Endothelial cell of umbilical vein (primary cell): ENCODE measurements at regions not wholly inside any gene's neighbourhood (a gene's known extent, or its start where the extent isn't known, plus 50 kb on each side); places are given as distances from the start of the nearest gene placed in this dataset.

Experiments
- BruUV-seq: library from RNA; stranded (reverse); fragments of 400-500 nt; replicated peaks from 2 replicates; lab custom pipeline; 2021; lab: Mats Ljungman, UMichigan
- CTCF ChIA-PET: fragments of 300-600, 350-600 bp; sonication (Branson Sonifier 250); formaldehyde crosslinking; loops from one replicate; lab custom pipeline; 2021; ENCODE audit warnings: antibody characterized with exemption, inconsistent platforms; lab: Charles Lee
- POLR2A ChIA-PET: fragments of 300-600, 350-600 bp; sonication (Branson Sonifier 250); formaldehyde crosslinking; loops from one replicate; lab custom pipeline; 2021; ENCODE audit warnings: antibody characterized with exemption, inconsistent platforms; lab: Charles Lee
- DNase-seq: peaks from one replicate; pipeline ENCODE4 v3.0.0-alpha.2; 2011; ENCODE audit warnings: low read depth, low spot score
- FAIRE-seq: peaks from 2 replicates; lab custom pipeline; 2011; peaks lifted over from hg19 to GRCh38; lab: Jason Lieb, UNC
- H2AFZ ChIP-seq: 2 replicates; pipeline ENCODE4 v1.6.0; 2012; ENCODE audit warnings: low read depth, low read length, control low read depth, inconsistent platforms
- H3K27ac ChIP-seq: 2 replicates; pipeline ENCODE4 v1.5.1; 2011; ENCODE audit warnings: low read depth, mild to moderate bottlenecking, control low read depth, low read length, moderate library complexity; ENCODE audit not compliant: insufficient read depth
- H3K27me3 ChIP-seq, 2 experiments: 2 replicates each; pipeline versions ENCODE4 v1.6.0 to v1.6.1; 2011; ENCODE audit warnings: low read length in 2 of 2, mixed read lengths in 1 of 2; ENCODE audit not compliant: control insufficient read depth in 2 of 2, insufficient read depth in 2 of 2
- H3K36me3 ChIP-seq, 2 experiments: 2 replicates in 1 of 2; 3 replicates in 1 of 2; pipeline ENCODE4 v1.5.1; 2011; ENCODE audit warnings: low read length in 2 of 2, mild to moderate bottlenecking in 1 of 2, moderate library complexity in 1 of 2; ENCODE audit not compliant: control insufficient read depth in 2 of 2, insufficient read depth in 2 of 2; ENCODE audit errors: extremely low read depth in 1 of 2
- H3K4me1 ChIP-seq: 3 replicates; pipeline ENCODE4 v1.5.1; 2011; ENCODE audit warnings: mild to moderate bottlenecking, low read length; ENCODE audit not compliant: control insufficient read depth, insufficient read depth; ENCODE audit errors: extremely low read depth
- H3K4me2 ChIP-seq: 2 replicates; pipeline ENCODE4 v1.6.1; 2011; ENCODE audit warnings: low read length, control low read depth, mixed read lengths; ENCODE audit not compliant: insufficient read depth
- H3K4me3 ChIP-seq, 3 experiments: fragments of 200-600 bp in 1 of 3; sonication (generic), shearing (Covaris generic) in 1 of 3; replicated peaks in 1 of 3; 2 replicates each; pipeline ENCODE4 v1.5.1; 2011 to 2016; ENCODE audit warnings: control low read depth in 3 of 3, low read length in 3 of 3, mild to moderate bottlenecking in 2 of 3, inconsistent platforms in 1 of 3, low read depth in 1 of 3, moderate library complexity in 1 of 3; ENCODE audit not compliant: insufficient read depth in 1 of 3
- H3K79me2 ChIP-seq: 2 replicates; pipeline ENCODE4 v1.6.0; 2012; ENCODE audit warnings: low read length, inconsistent platforms; ENCODE audit not compliant: control insufficient read depth, insufficient read depth
- H3K9ac ChIP-seq: replicated peaks from 2 replicates; pipeline ENCODE3; 2011; ENCODE audit warnings: low read length, control low read depth; ENCODE audit not compliant: insufficient read depth; ENCODE audit errors: extremely low read depth
- H3K9me1 ChIP-seq: replicated peaks from 3 replicates; pipeline ENCODE4 v1.6.0; 2011; ENCODE audit warnings: mild to moderate bottlenecking, low read length; ENCODE audit not compliant: control insufficient read depth, insufficient read depth; ENCODE audit errors: extremely low read depth
- H3K9me3 ChIP-seq: replicated peaks from 2 replicates; pipeline ENCODE4 v1.5.1; 2012; ENCODE audit warnings: low read length, inconsistent platforms; ENCODE audit not compliant: control insufficient read depth, insufficient read depth
- H4K20me1 ChIP-seq: replicated peaks from 2 replicates; pipeline ENCODE3; 2011; ENCODE audit warnings: mild to moderate bottlenecking, low read length; ENCODE audit not compliant: control insufficient read depth, insufficient read depth; ENCODE audit errors: extremely low read depth
- CTCF ChIP-seq, 2 donors: IDR thresholded peaks; 1 replicate in 1 of 2; 2 replicates in 1 of 2; pipeline ENCODE4 v1.5.1; 2011; ENCODE audit warnings: low read length in 2 of 2, mild to moderate bottlenecking in 2 of 2, moderate library complexity in 2 of 2, control low read depth in 1 of 2, inconsistent platforms in 1 of 2, low read depth in 1 of 2; ENCODE audit not compliant: insufficient read depth in 1 of 2; ENCODE audit errors: extremely low read depth in 1 of 2
- EZH2 ChIP-seq: IDR thresholded peaks from 2 replicates; pipeline ENCODE4 v1.6.1; 2012; ENCODE audit warnings: borderline replicate concordance, low read depth, mild to moderate bottlenecking, moderate library complexity, low read length, inconsistent platforms; ENCODE audit not compliant: severe bottlenecking
- FOS ChIP-seq: IDR thresholded peaks from 2 replicates; pipeline ENCODE4 v1.6.1; 2011; ENCODE audit warnings: mild to moderate bottlenecking, low read length, moderate library complexity, borderline replicate concordance; ENCODE audit not compliant: insufficient read depth
- GATA2 ChIP-seq: IDR thresholded peaks from 2 replicates; pipeline ENCODE4 v1.7.0; 2011; ENCODE audit warnings: low read depth, mild to moderate bottlenecking, moderate library complexity, mixed read lengths, low read length; ENCODE audit not compliant: insufficient read length, insufficient read depth
- JUN ChIP-seq: IDR thresholded peaks from 2 replicates; pipeline ENCODE4 v1.6.1; 2011; ENCODE audit warnings: borderline replicate concordance, low read depth; ENCODE audit not compliant: insufficient read length, insufficient read depth
- MYC ChIP-seq: IDR thresholded peaks from one replicate; pipeline ENCODE4 v1.6.1; 2011; ENCODE audit warnings: mild to moderate bottlenecking, low read depth, low read length
- POLR2A ChIP-seq: IDR thresholded peaks from 2 replicates; pipeline ENCODE4 v1.6.1; 2012; ENCODE audit warnings: low read depth, mild to moderate bottlenecking, control low read depth, low read length
- POLR2AphosphoS5 ChIP-seq: IDR thresholded peaks from 2 replicates; pipeline ENCODE4 v1.6.1; 2012; ENCODE audit warnings: low read depth, mild to moderate bottlenecking, control low read depth, low read length, moderate library complexity; ENCODE audit not compliant: insufficient read depth
- dilution Hi-C: fragments of 300-500 bp; cut with MboI; formaldehyde crosslinking; loops from one replicate; pipeline ENCODE4 v1.15.0; 2019; ENCODE audit warnings: low sequenced_read_pairs; ENCODE audit not compliant: extremely low pct_ligation_motif_present
- intact Hi-C: fragments of 100-400 bp; cut with micrococcal nuclease; formaldehyde crosslinking; loops from one replicate; pipeline ENCODE4 v1.10.0; 2022
- TF ChIP-seq, protein P1 (sequence below): IDR thresholded peaks from 2 replicates; pipeline ENCODE4 v1.6.1; 2011; ENCODE audit not compliant: insufficient read depth, insufficient read length

GRCh38 chr10:94230134-94230785 is 132.5 kb downstream of the NOC3L start:
- H3K9me1 ChIP-seq: no peaks in the 10 kb centered on the region
- no peaks in the 10 kb centered on the region for H3K79me2 ChIP-seq
- no peak overlapping the region for H3K4me2 ChIP-seq
- BruUV-seq: no TSS peak
- ChIA-PET CTCF (no interaction called here), POLR2A (no interaction called here)
- H2AFZ ChIP-seq: no peak overlapping the region
- DNase-seq (no peak), FAIRE-seq (no peak)
- no peak overlapping the region for H3K4me3 ChIP-seq
- H4K20me1 ChIP-seq: no peaks in the 10 kb centered on the region
- no peaks in the 10 kb centered on the region for H3K36me3 ChIP-seq
- H3K27ac ChIP-seq: no peak overlapping the region
- intact Hi-C loops (no loop called here), dilution Hi-C loops (no loop called here)
- H3K27me3 ChIP-seq: no peaks in the 10 kb centered on the region
- H3K9ac ChIP-seq: no peak overlapping the region
- TF ChIP-seq POLR2AphosphoS5 (no peak), CTCF (IDR thresholded peaks at IDR 0.05; ENCODE audit: extremely low read depth in 1 of 2, insufficient read depth in 1 of 2, low read depth in 1 of 2, low read length in 2 of 2) (no peak), MYC (no peak), POLR2A (no peak), JUN (no peak), EZH2 (no peak), GATA2 (no peak), FOS (no peak)
- TF ChIP-seq, protein P1, sequence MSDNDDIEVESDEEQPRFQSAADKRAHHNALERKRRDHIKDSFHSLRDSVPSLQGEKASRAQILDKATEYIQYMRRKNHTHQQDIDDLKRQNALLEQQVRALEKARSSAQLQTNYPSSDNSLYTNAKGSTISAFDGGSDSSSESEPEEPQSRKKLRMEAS: no peak
- H3K9me3 ChIP-seq: no peaks in the 10 kb centered on the region
- H3K4me1 ChIP-seq: no peaks in the 10 kb centered on the region
